SU-DHL-6 (cell line): ENCODE measurements at regions not wholly inside any gene's neighbourhood (a gene's known extent, or its start where the extent isn't known, plus 50 kb on each side); places are given as distances from the start of the nearest gene placed in this dataset.

Experiments used
- H2AFZ ChIP-seq: fragments of 200-600 bp; sonication (generic); 2 replicates; pipeline ENCODE4 v1.6.1; 2014; ENCODE audit warnings: low read depth, mild to moderate bottlenecking, moderate library complexity, mixed read lengths, antibody characterized with exemption, low read length; ENCODE audit not compliant: severe bottlenecking
- H3F3A ChIP-seq: fragments of 200-600 bp; shearing (Covaris generic); 2 replicates; pipeline ENCODE4 v1.6.0; 2016; ENCODE audit warnings: antibody characterized with exemption, mild to moderate bottlenecking; ENCODE audit not compliant: insufficient read depth
- H3K27ac ChIP-seq: fragments of 200-600 bp; sonication (generic); 2 replicates; pipeline ENCODE4 v1.5.1; 2016; ENCODE audit warnings: low read depth, mild to moderate bottlenecking, low read length, moderate library complexity, mixed read lengths
- H3K27me3 ChIP-seq: fragments of 200-600 bp; sonication (generic), shearing (Covaris generic); 2 replicates; pipeline ENCODE4 v1.6.0; 2014; ENCODE audit warnings: mild to moderate bottlenecking, low read length
- H3K36me3 ChIP-seq: fragments of 200-600 bp; sonication (generic); 2 replicates; pipeline ENCODE4 v1.6.1; 2014; ENCODE audit warnings: mild to moderate bottlenecking, low read length, mixed read lengths
- H3K4me2 ChIP-seq: fragments of 300-600, 200-600 bp; shearing (Covaris generic), sonication (generic); 2 replicates; pipeline ENCODE4 v1.6.0; 2014; ENCODE audit warnings: low read length, low read depth, mild to moderate bottlenecking; ENCODE audit not compliant: poor library complexity, severe bottlenecking
- H3K4me3 ChIP-seq: fragments of 200-600 bp; sonication (generic); 2 replicates; pipeline ENCODE4 v1.5.1; 2014; ENCODE audit warnings: antibody characterized with exemption, low read length, mild to moderate bottlenecking, mixed read lengths; ENCODE audit not compliant: insufficient read depth, poor library complexity, severe bottlenecking
- H3K79me2 ChIP-seq: fragments of 200-600 bp; sonication (generic); 2 replicates; pipeline ENCODE4 v1.6.1; 2014; ENCODE audit warnings: mild to moderate bottlenecking, low read length, moderate library complexity; ENCODE audit not compliant: insufficient read depth
- H3K9ac ChIP-seq: fragments of 200-600 bp; sonication (generic); 2 replicates; pipeline ENCODE4 v1.7.0; 2014; ENCODE audit warnings: mild to moderate bottlenecking, low read length
- H3K9me2 ChIP-seq: fragments of 200-600 bp; sonication (generic); replicated peaks from 2 replicates; pipeline ENCODE4 v1.6.1; 2014; ENCODE audit warnings: low read length; ENCODE audit not compliant: insufficient read depth
- H3K9me3 ChIP-seq: fragments of 200-600 bp; sonication (generic); 2 replicates; pipeline ENCODE4 v1.6.1; 2014; ENCODE audit warnings: low read length, mixed read lengths; ENCODE audit not compliant: insufficient read depth
- H4K20me1 ChIP-seq: fragments of 200-600 bp; sonication (generic); 2 replicates; pipeline ENCODE4 v1.6.1; 2014; ENCODE audit warnings: low read depth, mild to moderate bottlenecking, antibody characterized with exemption, low read length, moderate library complexity, mixed read lengths
- EZH2phosphoT487 ChIP-seq: fragments of 200-600 bp; sonication (generic), shearing (Covaris generic); conservative IDR thresholded peaks from 2 replicates; pipeline ENCODE4 v1.6.1; 2018; ENCODE audit warnings: mild to moderate bottlenecking, antibody characterized with exemption, low read length, moderate library complexity, mixed read lengths
- TF ChIP-seq, protein P1 (sequence below): fragments of 200-600 bp; sonication (generic); IDR thresholded peaks from one replicate; pipeline ENCODE4 v1.5.1; 2017; ENCODE audit warnings: antibody characterized with exemption, mild to moderate bottlenecking, low read length, moderate library complexity; ENCODE audit not compliant: insufficient read depth, poor library complexity, severe bottlenecking

GRCh38 chr18:67735506-67735905 lies 219.0 kb upstream of the DSEL start:
- H3K27me3 ChIP-seq, result no peaks in the 10 kb centered on the region
- H3K4me3 ChIP-seq, result no peak overlapping the region
- H3K9ac ChIP-seq, result no peak overlapping the region
- no peak overlapping the region for H2AFZ ChIP-seq
- no peaks in the 10 kb centered on the region for H3K9me3 ChIP-seq
- H3K36me3 ChIP-seq, result no peaks in the 10 kb centered on the region
- no peaks in the 10 kb centered on the region for H3K79me2 ChIP-seq
- TF ChIP-seq, protein P1, sequence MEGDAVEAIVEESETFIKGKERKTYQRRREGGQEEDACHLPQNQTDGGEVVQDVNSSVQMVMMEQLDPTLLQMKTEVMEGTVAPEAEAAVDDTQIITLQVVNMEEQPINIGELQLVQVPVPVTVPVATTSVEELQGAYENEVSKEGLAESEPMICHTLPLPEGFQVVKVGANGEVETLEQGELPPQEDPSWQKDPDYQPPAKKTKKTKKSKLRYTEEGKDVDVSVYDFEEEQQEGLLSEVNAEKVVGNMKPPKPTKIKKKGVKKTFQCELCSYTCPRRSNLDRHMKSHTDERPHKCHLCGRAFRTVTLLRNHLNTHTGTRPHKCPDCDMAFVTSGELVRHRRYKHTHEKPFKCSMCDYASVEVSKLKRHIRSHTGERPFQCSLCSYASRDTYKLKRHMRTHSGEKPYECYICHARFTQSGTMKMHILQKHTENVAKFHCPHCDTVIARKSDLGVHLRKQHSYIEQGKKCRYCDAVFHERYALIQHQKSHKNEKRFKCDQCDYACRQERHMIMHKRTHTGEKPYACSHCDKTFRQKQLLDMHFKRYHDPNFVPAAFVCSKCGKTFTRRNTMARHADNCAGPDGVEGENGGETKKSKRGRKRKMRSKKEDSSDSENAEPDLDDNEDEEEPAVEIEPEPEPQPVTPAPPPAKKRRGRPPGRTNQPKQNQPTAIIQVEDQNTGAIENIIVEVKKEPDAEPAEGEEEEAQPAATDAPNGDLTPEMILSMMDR, result no peak
- no peak for TF ChIP-seq EZH2phosphoT487
- H3F3A ChIP-seq, result no peaks in the 10 kb centered on the region
- H3K4me2 ChIP-seq, result no peak overlapping the region
- no peak overlapping the region for H3K27ac ChIP-seq
- H3K9me2 ChIP-seq, result no peaks in the 10 kb centered on the region
- H4K20me1 ChIP-seq, result no peaks in the 10 kb centered on the region

DNA sequence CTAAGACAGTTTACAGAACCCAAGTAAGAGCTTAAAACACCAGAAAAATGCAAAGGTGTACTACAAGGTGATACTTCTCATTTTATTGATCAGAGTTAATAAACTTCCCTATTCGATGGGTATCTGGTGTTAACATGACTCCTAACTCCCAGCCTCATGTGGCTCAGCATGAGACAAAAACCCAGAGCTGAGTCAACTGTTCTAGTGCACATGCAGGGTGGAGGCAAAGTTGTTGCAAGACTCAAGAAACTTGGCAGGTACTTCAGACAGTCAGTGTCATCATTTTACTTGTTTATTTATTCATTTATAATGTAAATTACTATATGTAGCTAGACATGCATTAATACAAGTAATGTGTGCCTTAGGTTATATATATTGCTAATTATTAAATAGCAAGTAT lies 216.6 kb upstream of the DSEL start:
- H3K79me2 ChIP-seq, result no peaks in the 10 kb centered on the region
- no peak overlapping the region for H3K4me3 ChIP-seq
- H2AFZ ChIP-seq, result no peak overlapping the region
- H3K36me3 ChIP-seq, result no peaks in the 10 kb centered on the region
- no peak overlapping the region for H3K27ac ChIP-seq
- H4K20me1 ChIP-seq, result no peaks in the 10 kb centered on the region
- H3K27me3 ChIP-seq, result no peaks in the 10 kb centered on the region
- no peaks in the 10 kb centered on the region for H3F3A ChIP-seq
- TF ChIP-seq, protein P1, result no peak
- TF ChIP-seq EZH2phosphoT487, result no peak
- H3K9me3 ChIP-seq, result no peaks in the 10 kb centered on the region
- H3K9me2 ChIP-seq, result no peaks in the 10 kb centered on the region
- H3K9ac ChIP-seq, result no peak overlapping the region
- no peak overlapping the region for H3K4me2 ChIP-seq

GRCh38 chr18:67731851-67732250 lies 215.3 kb upstream of the DSEL start:
- no peaks in the 10 kb centered on the region for H3K36me3 ChIP-seq
- H3F3A ChIP-seq, result no peaks in the 10 kb centered on the region
- H3K4me2 ChIP-seq, result no peak overlapping the region
- TF ChIP-seq, protein P1, result no peak
- no peak for TF ChIP-seq EZH2phosphoT487
- no peaks in the 10 kb centered on the region for H4K20me1 ChIP-seq
- no peaks in the 10 kb centered on the region for H3K9me2 ChIP-seq
- no peak overlapping the region for H2AFZ ChIP-seq
- no peaks in the 10 kb centered on the region for H3K79me2 ChIP-seq
- H3K4me3 ChIP-seq, result no peak overlapping the region
- H3K9ac ChIP-seq, result no peak overlapping the region
- H3K27me3 ChIP-seq, result no peaks in the 10 kb centered on the region
- no peak overlapping the region for H3K27ac ChIP-seq
- H3K9me3 ChIP-seq, result no peaks in the 10 kb centered on the region
